IMR-90 (cell line): ENCODE measurements at regions not wholly inside any gene's neighbourhood (a gene's known extent, or its start where the extent isn't known, plus 50 kb on each side); places are given as distances from the start of the nearest gene placed in this dataset.

Experiments
- CEBPB ChIP-seq: IDR thresholded peaks from 2 replicates; pipeline ENCODE4 v1.6.1; 2012; ENCODE audit warnings: low read depth, low read length, improper control_type of control experiment
- FOS ChIP-seq: fragments of 150-350 bp; IDR thresholded peaks from 2 replicates; pipeline ENCODE4 v1.6.1; 2016; ENCODE audit warnings: low read depth, low read length
- MAFK ChIP-seq: IDR thresholded peaks from 2 replicates; pipeline ENCODE4 v1.6.1; 2012; ENCODE audit warnings: low read depth, low read length, improper control_type of control experiment
- MAZ ChIP-seq: IDR thresholded peaks from 2 replicates; pipeline ENCODE4 v1.6.1; 2012; ENCODE audit warnings: low read depth, mild to moderate bottlenecking, low read length, improper control_type of control experiment, moderate library complexity, borderline replicate concordance
- POLR2A ChIP-seq: IDR thresholded peaks from 2 replicates; pipeline ENCODE4 v1.6.1; 2012; ENCODE audit warnings: mild to moderate bottlenecking, low read depth, low read length
- RAD21 ChIP-seq: IDR thresholded peaks from 2 replicates; pipeline ENCODE4 v1.6.1; 2012; ENCODE audit warnings: low read length, improper control_type of control experiment
- RCOR1 ChIP-seq: IDR thresholded peaks from 2 replicates; pipeline ENCODE4 v1.6.1; 2012; ENCODE audit warnings: mild to moderate bottlenecking, low read length, improper control_type of control experiment; ENCODE audit not compliant: insufficient replicate concordance
- RFX5 ChIP-seq: IDR thresholded peaks from 2 replicates; pipeline ENCODE4 v1.8.0; 2012; ENCODE audit warnings: low read depth, mild to moderate bottlenecking, low read length, moderate library complexity
- SMC3 ChIP-seq: fragments of 150-350 bp; IDR thresholded peaks from 2 replicates; pipeline ENCODE4 v1.6.1; 2016; ENCODE audit warnings: low read depth, mild to moderate bottlenecking, antibody characterized with exemption, low read length, moderate library complexity
- TF ChIP-seq, protein P1 (sequence below): conservative IDR thresholded peaks from 2 replicates; pipeline ENCODE4 v1.5.1; 2012; ENCODE audit warnings: mild to moderate bottlenecking, low read depth, low read length, improper control_type of control experiment
- TF ChIP-seq, protein P2 (sequence below): fragments of 150-350 bp; IDR thresholded peaks from 2 replicates; pipeline ENCODE4 v1.6.1; 2017; ENCODE audit warnings: mild to moderate bottlenecking, antibody characterized with exemption, low read length, low read depth

- TF ChIP-seq, protein P1, sequence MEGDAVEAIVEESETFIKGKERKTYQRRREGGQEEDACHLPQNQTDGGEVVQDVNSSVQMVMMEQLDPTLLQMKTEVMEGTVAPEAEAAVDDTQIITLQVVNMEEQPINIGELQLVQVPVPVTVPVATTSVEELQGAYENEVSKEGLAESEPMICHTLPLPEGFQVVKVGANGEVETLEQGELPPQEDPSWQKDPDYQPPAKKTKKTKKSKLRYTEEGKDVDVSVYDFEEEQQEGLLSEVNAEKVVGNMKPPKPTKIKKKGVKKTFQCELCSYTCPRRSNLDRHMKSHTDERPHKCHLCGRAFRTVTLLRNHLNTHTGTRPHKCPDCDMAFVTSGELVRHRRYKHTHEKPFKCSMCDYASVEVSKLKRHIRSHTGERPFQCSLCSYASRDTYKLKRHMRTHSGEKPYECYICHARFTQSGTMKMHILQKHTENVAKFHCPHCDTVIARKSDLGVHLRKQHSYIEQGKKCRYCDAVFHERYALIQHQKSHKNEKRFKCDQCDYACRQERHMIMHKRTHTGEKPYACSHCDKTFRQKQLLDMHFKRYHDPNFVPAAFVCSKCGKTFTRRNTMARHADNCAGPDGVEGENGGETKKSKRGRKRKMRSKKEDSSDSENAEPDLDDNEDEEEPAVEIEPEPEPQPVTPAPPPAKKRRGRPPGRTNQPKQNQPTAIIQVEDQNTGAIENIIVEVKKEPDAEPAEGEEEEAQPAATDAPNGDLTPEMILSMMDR, result no peak
- TF ChIP-seq POLR2A, result no peak
- TF ChIP-seq MAFK, result no peak
- TF ChIP-seq FOS, result no peak
- TF ChIP-seq RFX5, result no peak
- TF ChIP-seq, protein P2, sequence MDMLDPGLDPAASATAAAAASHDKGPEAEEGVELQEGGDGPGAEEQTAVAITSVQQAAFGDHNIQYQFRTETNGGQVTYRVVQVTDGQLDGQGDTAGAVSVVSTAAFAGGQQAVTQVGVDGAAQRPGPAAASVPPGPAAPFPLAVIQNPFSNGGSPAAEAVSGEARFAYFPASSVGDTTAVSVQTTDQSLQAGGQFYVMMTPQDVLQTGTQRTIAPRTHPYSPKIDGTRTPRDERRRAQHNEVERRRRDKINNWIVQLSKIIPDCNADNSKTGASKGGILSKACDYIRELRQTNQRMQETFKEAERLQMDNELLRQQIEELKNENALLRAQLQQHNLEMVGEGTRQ, result no peak
- TF ChIP-seq MAZ, result no peak
- no peak for TF ChIP-seq SMC3
- no peak for TF ChIP-seq RAD21
- TF ChIP-seq CEBPB, result no peak
- TF ChIP-seq RCOR1, result no peak
Measured at GRCh38 chr18:71252351-71252865, 963.6 kb downstream of the SOCS6 start.
